SW 1271 (cell line): ENCODE measurements at regions not wholly inside any gene's neighbourhood (a gene's known extent, or its start where the extent isn't known, plus 50 kb on each side); places are given as distances from the start of the nearest gene placed in this dataset.

Experiments
- DNase-seq, 2 experiments: peaks; one replicate each; lab custom pipeline; 2025; lab: John Stamatoyannopoulos, UW

- no peak for DNase-seq
These were observed 367.2 kb upstream of the B3GALT2 start for GRCh38 chr1:193553564-193553963.

- DNase-seq: no peak
These were observed 365.9 kb upstream of the B3GALT2 start for GRCh38 chr1:193552274-193552673.

- DNase-seq: no peak
These were observed 362.7 kb upstream of the B3GALT2 start for GRCh38 chr1:193549081-193549480.

- no peak for DNase-seq
These were observed 358.8 kb upstream of the B3GALT2 start for GRCh38 chr1:193545171-193545570.

- DNase-seq: no peak
These were observed 356.8 kb upstream of the B3GALT2 start for GRCh38 chr1:193543259-193543658.

GRCh38 chr1:193542690-193543089, 356.3 kb upstream of the B3GALT2 start:
- no peak for DNase-seq

- no peak for DNase-seq
These were observed 354.1 kb upstream of the B3GALT2 start for GRCh38 chr1:193540511-193540910.

GRCh38 chr1:193539731-193540459, 353.5 kb upstream of the B3GALT2 start:
- no peak for DNase-seq

- DNase-seq: no peak
These were observed 352.3 kb upstream of the B3GALT2 start for GRCh38 chr1:193538680-193539079.

- no peak for DNase-seq
These were observed 351.6 kb upstream of the B3GALT2 start for GRCh38 chr1:193538003-193538354.

- no peak for DNase-seq
These were observed 351.0 kb upstream of the B3GALT2 start for GRCh38 chr1:193537266-193538002.

GRCh38 chr1:193533853-193534252, 347.4 kb upstream of the B3GALT2 start:
- DNase-seq: no peak

- no peak for DNase-seq
These were observed 339.7 kb upstream of the B3GALT2 start for GRCh38 chr1:193525917-193526710.

GRCh38 chr1:193525411-193525810, 339.0 kb upstream of the B3GALT2 start:
- DNase-seq: no peak

GRCh38 chr1:193524616-193525015, 338.2 kb upstream of the B3GALT2 start:
- no peak for DNase-seq

GRCh38 chr1:193524021-193524420, 337.6 kb upstream of the B3GALT2 start:
- no peak for DNase-seq

GRCh38 chr1:193520472-193520871, 334.1 kb upstream of the B3GALT2 start:
- DNase-seq: no peak

GRCh38 chr1:193519922-193520321, 333.5 kb upstream of the B3GALT2 start:
- DNase-seq: no peak

GRCh38 chr1:193516755-193517388, 330.5 kb upstream of the B3GALT2 start:
- DNase-seq: no peak

- no peak for DNase-seq
These were observed 328.0 kb upstream of the B3GALT2 start for GRCh38 chr1:193514397-193514796.

- DNase-seq: no peak
These were observed 326.6 kb upstream of the B3GALT2 start for GRCh38 chr1:193513032-193513431.

- DNase-seq: no peak
These were observed 318.5 kb upstream of the B3GALT2 start for GRCh38 chr1:193504920-193505319.
